ENCODE measurements at regions not wholly inside any gene's neighbourhood (a gene's known extent, or its start where the extent isn't known, plus 50 kb on each side); places are given as distances from the start of the nearest gene placed in this dataset.

- TF ChIP-seq CTCF (IDR thresholded peaks at IDR 0.05) (no peak), POLR2AphosphoS5 (IDR thresholded peaks at IDR 0.05) (no peak), POLR2A (IDR thresholded peaks at IDR 0.05) (no peak), EP300 (IDR thresholded peaks at IDR 0.05) (no peak)
Observed at GRCh38 chr2:7759898-7760297, 842.7 kb downstream of the RNF144A start.
